ENCODE measurements at regions not wholly inside any gene's neighbourhood (a gene's known extent, or its start where the extent isn't known, plus 50 kb on each side); places are given as distances from the start of the nearest gene placed in this dataset.

GRCh38 chr11:82225502-82225901, 508.2 kb downstream of the FAM181B start (continued):
- TF ChIP-seq CHD7 (IDR thresholded peaks at IDR 0.05; ENCODE audit: insufficient replicate concordance, low read length) (no peak), SAP30 (IDR thresholded peaks at IDR 0.05; ENCODE audit: insufficient read depth, insufficient replicate concordance, low read length) (no peak), CTCF (IDR thresholded peaks at IDR 0.05; ENCODE audit: control extremely low read depth in 1 of 3, insufficient read depth in 1 of 3, low read depth in 1 of 3, low read length in 3 of 3) (no peak)

Data from H1 (cell line).